Adrenal gland (tissue), 5 donors: ENCODE measurements at regions not wholly inside any gene's neighbourhood (a gene's known extent, or its start where the extent isn't known, plus 50 kb on each side); places are given as distances from the start of the nearest gene placed in this dataset.

ENCODE experiments used
- POLR2A ChIP-seq, 2 donors: fragments of 450-650 bp; IDR thresholded peaks; one replicate each; pipeline ENCODE4 v1.6.1; 2017; ENCODE audit warnings: antibody characterized with exemption in 2 of 2, mild to moderate bottlenecking in 2 of 2, moderate library complexity in 1 of 2
- TF ChIP-seq, protein P1 (sequence below), 6 experiments: fragments of 450-650 bp in 4 of 6; fragments of 200-600 bp in 2 of 6; sonication (generic) in 1 of 6; IDR thresholded peaks; 1 replicate in 5 of 6; 2 replicates in 1 of 6; pipeline versions ENCODE4 v1.5.1 to v1.8.0; 2016 to 2021; ENCODE audit warnings: antibody characterized with exemption in 6 of 6, mild to moderate bottlenecking in 2 of 6, moderate library complexity in 1 of 6
- donor health status: DM: no; HTN: no; CAD: no.

DNA sequence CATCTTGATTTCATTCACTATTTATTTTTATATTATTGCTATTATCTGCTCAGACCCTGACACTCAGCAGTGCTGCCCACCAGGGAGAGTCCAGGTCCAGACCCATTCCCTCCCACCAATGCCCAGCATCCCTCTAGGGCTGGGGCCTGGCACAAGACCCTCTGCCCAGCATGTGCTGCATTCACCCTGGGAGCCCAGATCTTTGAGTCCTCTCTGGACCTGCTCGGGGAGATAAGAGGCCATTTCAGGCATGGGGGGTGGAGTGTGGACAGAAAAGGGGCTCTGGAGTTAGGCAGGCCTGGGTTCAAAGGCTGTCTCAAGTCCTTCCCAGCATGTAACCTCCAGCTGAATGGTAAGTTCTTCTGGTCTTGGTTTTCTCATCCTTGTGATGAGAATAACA is 209.6 kb downstream of the CYP26B1 start:
- TF ChIP-seq, protein P1, sequence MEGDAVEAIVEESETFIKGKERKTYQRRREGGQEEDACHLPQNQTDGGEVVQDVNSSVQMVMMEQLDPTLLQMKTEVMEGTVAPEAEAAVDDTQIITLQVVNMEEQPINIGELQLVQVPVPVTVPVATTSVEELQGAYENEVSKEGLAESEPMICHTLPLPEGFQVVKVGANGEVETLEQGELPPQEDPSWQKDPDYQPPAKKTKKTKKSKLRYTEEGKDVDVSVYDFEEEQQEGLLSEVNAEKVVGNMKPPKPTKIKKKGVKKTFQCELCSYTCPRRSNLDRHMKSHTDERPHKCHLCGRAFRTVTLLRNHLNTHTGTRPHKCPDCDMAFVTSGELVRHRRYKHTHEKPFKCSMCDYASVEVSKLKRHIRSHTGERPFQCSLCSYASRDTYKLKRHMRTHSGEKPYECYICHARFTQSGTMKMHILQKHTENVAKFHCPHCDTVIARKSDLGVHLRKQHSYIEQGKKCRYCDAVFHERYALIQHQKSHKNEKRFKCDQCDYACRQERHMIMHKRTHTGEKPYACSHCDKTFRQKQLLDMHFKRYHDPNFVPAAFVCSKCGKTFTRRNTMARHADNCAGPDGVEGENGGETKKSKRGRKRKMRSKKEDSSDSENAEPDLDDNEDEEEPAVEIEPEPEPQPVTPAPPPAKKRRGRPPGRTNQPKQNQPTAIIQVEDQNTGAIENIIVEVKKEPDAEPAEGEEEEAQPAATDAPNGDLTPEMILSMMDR (IDR thresholded peaks at IDR 0.05) = no peak
- no peak for TF ChIP-seq POLR2A (IDR thresholded peaks at IDR 0.05)
